Head of caudate nucleus (tissue), 42 donors: ENCODE measurements at regions not wholly inside any gene's neighbourhood (a gene's known extent, or its start where the extent isn't known, plus 50 kb on each side); places are given as distances from the start of the nearest gene placed in this dataset.

Source experiments
- DNase-seq, 42 donors: peaks; one replicate each; pipeline versions ENCODE4 v3.0.0 to v3.0.0-alpha.2; 2020 to 2021; ENCODE audit warnings: mixed read lengths in 7 of 42
- intact Hi-C: fragments of 100-400 bp; cut with DNase I; formaldehyde crosslinking; loops from one replicate; pipeline ENCODE4 v1.15.0; 2022

GRCh38 chr7:17184805-17185689, 113.4 kb upstream of the AHR start:
- intact Hi-C loops = no loop called here
- no peak for DNase-seq

DNA sequence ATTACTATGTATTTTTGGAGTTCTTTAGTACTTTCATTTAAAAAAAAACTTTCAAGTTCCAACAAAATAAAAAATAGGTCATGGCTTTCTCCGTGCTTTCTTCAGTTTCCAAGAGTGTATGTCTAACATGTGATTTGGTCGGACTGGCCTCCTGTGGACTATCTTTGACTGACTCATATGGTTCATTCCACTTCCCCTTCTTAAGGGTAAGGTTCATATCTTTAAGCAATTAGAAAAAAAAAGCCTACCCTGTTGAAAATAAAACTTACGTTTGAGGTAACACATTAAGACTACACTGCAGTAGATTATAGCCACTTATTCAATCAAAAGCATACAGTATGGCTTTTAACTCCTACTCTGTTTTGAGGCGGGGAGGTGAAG, 112.8 kb upstream of the AHR start:
- intact Hi-C loops = no loop called here

GRCh38 chr7:17186745-17187530, 111.5 kb upstream of the AHR start:
- no peak for DNase-seq
- intact Hi-C loops = no loop called here

More for the DNA sequence above, 112.8 kb upstream of the AHR start:
- DNase-seq = no peak

DNA sequence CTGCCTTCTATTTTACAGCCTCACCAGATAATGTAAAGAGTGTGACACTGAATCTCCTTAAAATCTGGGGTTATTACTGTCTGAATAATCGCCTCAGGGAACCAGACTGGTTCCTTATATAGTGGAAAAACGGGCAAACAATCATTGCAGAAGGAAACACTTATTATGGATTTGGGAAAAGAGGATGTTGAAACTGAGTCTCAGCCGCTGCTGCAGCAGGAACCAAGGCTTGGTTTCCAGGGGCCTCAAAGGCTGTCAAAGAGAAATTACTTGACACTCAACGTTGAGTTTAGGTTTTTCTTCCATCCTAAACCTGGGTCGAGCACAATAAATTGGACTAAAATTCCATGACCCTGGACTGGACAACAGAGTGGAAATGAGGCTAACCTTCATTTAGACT, 103.8 kb upstream of the AHR start:
- DNase-seq = no peak
- intact Hi-C loops = no loop called here

DNA sequence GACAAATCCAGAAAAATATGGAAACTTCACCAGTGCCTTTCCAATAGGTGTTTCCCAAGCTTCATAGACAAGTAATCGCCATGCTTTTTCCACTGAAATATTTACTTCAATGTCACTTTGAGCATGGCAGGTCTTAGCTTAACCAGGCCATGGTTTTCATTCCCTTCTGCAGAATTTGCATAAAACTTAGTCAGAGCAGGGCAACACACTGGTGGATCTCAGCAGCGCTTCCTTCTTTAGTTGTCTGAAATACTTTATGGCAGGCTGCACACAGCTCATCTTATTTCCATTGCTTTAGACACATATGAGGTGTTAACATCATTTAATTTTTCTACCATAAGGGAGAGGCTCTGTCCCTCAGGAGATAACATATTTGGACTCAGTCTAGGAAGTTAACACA, 102.9 kb upstream of the AHR start:
- no peak for DNase-seq
- intact Hi-C loops = no loop called here

- intact Hi-C loops = no loop called here
- no peak for DNase-seq
Measured at GRCh38 chr7:17205910-17206309, 92.5 kb upstream of the AHR start.

- intact Hi-C loops = no loop called here
- DNase-seq = no peak
Measured at GRCh38 chr7:17206349-17206905, 92.0 kb upstream of the AHR start.

DNA sequence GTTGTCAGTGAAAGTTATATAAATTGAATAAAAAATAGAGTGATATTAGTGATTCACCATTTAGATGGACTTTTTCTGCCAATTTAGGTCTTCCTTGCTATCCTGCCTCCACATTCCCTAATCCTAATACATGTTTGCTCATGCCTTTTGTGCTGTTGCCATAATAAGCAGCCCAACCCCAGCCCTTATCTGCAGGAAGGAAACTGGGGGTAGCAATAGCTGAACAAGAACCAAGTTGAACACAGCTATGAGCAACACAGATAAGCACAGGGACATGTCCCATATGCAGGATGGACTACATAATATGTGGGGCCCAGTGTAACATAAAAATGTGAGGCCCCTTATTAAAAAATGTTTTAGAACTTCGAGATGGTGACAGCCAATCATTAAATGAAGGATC, 91.2 kb upstream of the AHR start:
- DNase-seq = no peak
- intact Hi-C loops = no loop called here

- intact Hi-C loops = no loop called here
- DNase-seq = no peak
Measured at GRCh38 chr7:17209101-17209500, 89.4 kb upstream of the AHR start.

DNA sequence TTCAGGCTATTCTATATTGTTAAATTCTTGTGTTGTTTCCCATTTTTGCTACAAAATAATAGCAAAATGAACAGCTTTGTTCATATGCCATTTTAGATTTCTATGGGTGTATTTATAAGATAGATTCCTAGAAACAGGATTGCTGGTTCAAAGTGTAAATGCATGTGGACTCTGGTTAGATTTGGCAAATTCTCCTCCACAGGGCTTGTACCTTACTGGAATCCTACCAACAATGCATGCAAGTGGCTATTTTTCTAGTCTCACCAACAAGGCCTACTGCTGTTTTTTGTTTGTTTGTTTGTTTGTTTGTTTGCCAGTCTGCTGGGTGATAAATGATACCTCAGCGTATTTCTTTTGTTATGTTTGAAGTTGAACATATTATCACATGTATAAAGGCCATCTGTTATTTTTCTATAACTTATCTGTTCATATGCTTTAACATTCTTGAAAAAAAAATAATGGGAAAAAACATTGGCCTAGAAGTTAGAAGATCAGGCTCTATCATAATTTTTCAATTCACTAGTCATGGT, 87.1 kb upstream of the AHR start:
- no peak for DNase-seq
- intact Hi-C loops = no loop called here

- intact Hi-C loops = no loop called here
- no peak for DNase-seq
Measured at GRCh38 chr7:17212188-17212587, 86.3 kb upstream of the AHR start.

GRCh38 chr7:17227766-17228490, 70.5 kb upstream of the AHR start:
- DNase-seq = no peak
- intact Hi-C loops = no loop called here

DNA sequence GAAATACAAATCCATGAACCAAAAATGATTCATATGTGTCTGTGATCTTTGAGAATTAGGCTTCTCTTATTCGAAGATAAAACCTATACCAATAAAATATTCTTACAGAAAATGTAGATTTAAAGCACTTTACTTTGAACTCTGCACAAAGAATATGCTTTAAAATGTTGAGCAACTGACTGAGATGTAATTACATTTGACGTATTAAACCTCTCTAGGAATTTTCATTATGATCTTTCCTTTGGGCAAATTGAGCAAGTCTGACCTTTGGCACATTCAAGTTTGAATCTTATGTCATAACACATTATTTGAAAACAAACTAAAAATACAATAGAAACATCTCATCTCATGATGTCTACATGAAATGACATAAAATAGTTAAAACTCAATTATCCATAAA, 69.2 kb upstream of the AHR start:
- intact Hi-C loops = no loop called here
- no peak for DNase-seq

- intact Hi-C loops = no loop called here
- DNase-seq = no peak
Measured at GRCh38 chr7:17230099-17230807, 68.2 kb upstream of the AHR start.

GRCh38 chr7:17233603-17234002, 64.8 kb upstream of the AHR start:
- intact Hi-C loops = no loop called here
- no peak for DNase-seq

DNA sequence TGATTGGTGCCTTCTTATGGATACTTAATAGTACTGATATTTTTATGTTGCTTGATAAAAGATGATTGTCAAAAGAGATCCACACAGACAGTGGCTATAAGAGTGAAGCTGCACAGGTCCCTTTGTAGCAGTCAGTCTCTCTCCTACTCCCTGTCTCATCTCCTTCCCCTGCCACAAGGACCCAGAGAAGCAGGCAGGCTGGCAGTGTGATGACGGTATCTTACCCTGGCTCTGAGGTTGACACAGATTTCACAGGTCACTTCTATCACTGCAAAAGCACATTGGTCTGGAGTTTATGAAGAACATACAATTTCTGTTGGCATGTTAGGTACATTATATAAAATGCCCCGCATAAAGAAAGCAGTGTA, 64.4 kb upstream of the AHR start:
- intact Hi-C loops = no loop called here

DNA sequence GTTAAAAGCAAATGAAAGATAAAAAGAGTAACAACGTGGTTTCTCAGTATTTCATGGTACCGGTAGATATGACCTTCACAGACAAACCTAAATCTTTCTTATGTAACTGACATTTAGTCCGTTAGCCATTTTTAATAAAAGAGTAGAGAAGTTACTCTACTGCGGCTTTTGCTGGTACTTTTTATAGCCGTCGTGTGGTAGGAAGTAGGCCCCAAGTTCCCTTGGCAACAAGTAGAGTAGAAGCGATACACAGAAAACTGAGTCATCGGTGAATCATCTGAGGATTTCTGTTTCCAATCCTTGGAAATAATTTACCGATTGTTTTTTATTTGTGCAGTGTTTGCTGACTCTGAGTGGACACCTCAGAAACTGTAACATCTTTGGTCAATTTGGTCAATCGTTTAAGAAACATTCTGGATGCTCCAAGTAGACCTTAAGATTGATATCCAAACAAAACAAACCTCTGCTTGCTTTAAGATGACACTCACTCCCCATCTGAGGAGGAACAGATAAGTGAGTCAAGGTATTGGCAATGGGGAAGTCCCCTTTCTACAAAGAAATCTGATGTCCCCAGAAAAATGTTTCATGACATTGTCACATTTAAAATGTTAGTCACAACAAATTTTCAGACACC, 63.9 kb upstream of the AHR start:
- DNase-seq = peak in 27 of 42 donors; percentile 10 to 81 (median 49)
- intact Hi-C loops = no loop called here

More for the DNA sequence above, 64.4 kb upstream of the AHR start:
- DNase-seq = peak in 4 of 42 donors; percentile 2 to 17 (median 12)

DNA sequence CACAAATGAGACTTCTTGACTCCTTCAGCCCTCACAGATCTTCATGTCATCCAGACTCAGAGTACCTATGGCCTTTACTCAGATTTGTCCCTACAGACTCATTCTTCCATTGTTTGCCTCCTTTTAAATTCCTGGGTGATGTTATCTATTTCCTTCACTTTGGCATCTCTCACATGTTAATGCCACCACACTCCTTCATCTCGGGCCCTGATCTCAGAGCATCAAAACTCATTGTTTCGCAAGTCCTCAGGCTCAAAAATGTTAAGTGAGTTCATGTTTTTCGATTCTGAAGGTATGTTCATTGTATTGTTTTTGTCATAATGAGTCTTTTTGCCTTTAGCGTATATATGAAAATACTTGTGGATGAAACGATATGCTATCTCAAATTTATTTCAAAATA, 62.3 kb upstream of the AHR start:
- DNase-seq = no peak
- intact Hi-C loops = no loop called here
